GM23338 (cell line): ENCODE measurements at regions not wholly inside any gene's neighbourhood (a gene's known extent, or its start where the extent isn't known, plus 50 kb on each side); places are given as distances from the start of the nearest gene placed in this dataset.

ENCODE experiments used
- ATAC-seq: fragments of 200-7000 bp; cut with Tn5 transposase; 3 replicates; pipeline ENCODE4 v1.9.1; 2020
- DNase-seq: peaks from one replicate; pipeline ENCODE4 v3.0.0-alpha.2; 2015; ENCODE audit warnings: low spot score
- H2AFZ ChIP-seq: fragments of 200-600 bp; sonication (generic); 2 replicates; pipeline ENCODE4 v1.8.0; 2016; ENCODE audit warnings: antibody characterized with exemption, mild to moderate bottlenecking, moderate library complexity
- H3F3A ChIP-seq: fragments of 200-600 bp; sonication (generic); replicated peaks from 2 replicates; pipeline ENCODE4 v1.8.0; 2017; ENCODE audit warnings: antibody characterized with exemption, mixed run types, low read depth
- H3K27ac ChIP-seq: fragments of 200-600 bp; sonication (generic); 2 replicates; pipeline ENCODE4 v1.6.1; 2016; ENCODE audit warnings: low read depth
- H3K27me3 ChIP-seq: fragments of 200-600 bp; sonication (generic); 2 replicates; pipeline ENCODE4 v1.8.0; 2016; ENCODE audit warnings: mild to moderate bottlenecking, mixed run types, moderate library complexity; ENCODE audit not compliant: insufficient read depth
- H3K36me3 ChIP-seq: fragments of 200-600 bp; sonication (generic); 2 replicates; pipeline ENCODE4 v1.8.0; 2016; ENCODE audit warnings: mild to moderate bottlenecking; ENCODE audit not compliant: insufficient read depth
- H3K4me1 ChIP-seq: fragments of 200-600 bp; sonication (generic); 2 replicates; pipeline ENCODE4 v1.8.0; 2016; ENCODE audit warnings: mild to moderate bottlenecking, moderate library complexity; ENCODE audit not compliant: insufficient read depth
- H3K4me2 ChIP-seq: fragments of 200-600 bp; sonication (generic); 2 replicates; pipeline ENCODE4 v1.7.1; 2017; ENCODE audit warnings: mixed run types
- H3K4me3 ChIP-seq: fragments of 200-600 bp; sonication (generic); 2 replicates; pipeline ENCODE4 v1.6.1; 2016; ENCODE audit warnings: mixed run types
- H3K79me2 ChIP-seq: fragments of 200-600 bp; sonication (generic); replicated peaks from 2 replicates; pipeline ENCODE4 v1.8.0; 2017; ENCODE audit warnings: mild to moderate bottlenecking; ENCODE audit not compliant: insufficient read depth
- H3K9me2 ChIP-seq: fragments of 200-600 bp; sonication (generic); 2 replicates; pipeline ENCODE4 v1.8.0; 2017; ENCODE audit not compliant: insufficient read depth
- H4K20me1 ChIP-seq: fragments of 200-600 bp; sonication (generic); replicated peaks from 2 replicates; pipeline ENCODE4 v1.8.0; 2017; ENCODE audit warnings: mild to moderate bottlenecking; ENCODE audit not compliant: insufficient read depth
- H3K27ac Mint-ChIP-seq: 2 replicates; pipeline ENCODE4 v1.8.0; 2020; ENCODE audit warnings: inconsistent platforms, mild to moderate bottlenecking, moderate library complexity, mixed read lengths
- H3K27me3 Mint-ChIP-seq: 3 replicates; pipeline ENCODE4 v1.8.0; 2022; ENCODE audit warnings: low read depth, mild to moderate bottlenecking, moderate library complexity, mixed read lengths, inconsistent platforms; ENCODE audit not compliant: insufficient read depth, poor library complexity
- H3K36me3 Mint-ChIP-seq: 3 replicates; pipeline ENCODE4 v1.8.0; 2021; ENCODE audit warnings: low read depth, mild to moderate bottlenecking, inconsistent platforms, moderate library complexity, mixed read lengths
- H3K4me1 Mint-ChIP-seq: 3 replicates; pipeline ENCODE4 v1.8.0; 2020; ENCODE audit warnings: mild to moderate bottlenecking, inconsistent platforms, mixed read lengths
- H3K4me3 Mint-ChIP-seq: 3 replicates; pipeline ENCODE4 v1.8.0; 2021; ENCODE audit warnings: moderate library complexity, mild to moderate bottlenecking, inconsistent platforms, mixed read lengths
- H3K9me3 Mint-ChIP-seq: 3 replicates; pipeline ENCODE4 v1.8.0; 2020; ENCODE audit warnings: moderate library complexity, mild to moderate bottlenecking, inconsistent platforms, mixed read lengths
- CREB1 ChIP-seq: fragments of 250-450 bp; sonication (Bioruptor Pico); IDR thresholded peaks from 2 replicates; pipeline ENCODE4 v1.5.0; 2020; ENCODE audit warnings: low read depth, mild to moderate bottlenecking, moderate library complexity
- EZH2 ChIP-seq: fragments of 200-600 bp; sonication (generic); IDR thresholded peaks from one replicate; pipeline ENCODE4 v1.8.0; 2017; ENCODE audit warnings: antibody characterized with exemption, mild to moderate bottlenecking, low read depth; ENCODE audit not compliant: unreplicated experiment
- EZH2phosphoT487 ChIP-seq: fragments of 200-600 bp; sonication (generic); IDR thresholded peaks from one replicate; pipeline ENCODE4 v1.8.1; 2018; ENCODE audit warnings: antibody characterized with exemption; ENCODE audit not compliant: unreplicated experiment
- JUNB ChIP-seq: IDR thresholded peaks from one replicate; pipeline ENCODE4 v1.6.1; 2016; ENCODE audit warnings: antibody characterized with exemption; ENCODE audit not compliant: unreplicated experiment
- NANOG ChIP-seq: IDR thresholded peaks from 2 replicates; pipeline ENCODE4 v1.6.1; 2016; ENCODE audit warnings: antibody characterized with exemption, borderline replicate concordance
- POLR2AphosphoS5 ChIP-seq: IDR thresholded peaks from 2 replicates; pipeline ENCODE4 v1.6.1; 2016; ENCODE audit warnings: antibody characterized with exemption, low read depth
- REST ChIP-seq: IDR thresholded peaks from one replicate; pipeline ENCODE4 v1.6.1; 2018; ENCODE audit warnings: antibody characterized with exemption; ENCODE audit not compliant: unreplicated experiment
- STAT1 ChIP-seq: IDR thresholded peaks from one replicate; pipeline ENCODE4 v1.6.1; 2016; ENCODE audit warnings: antibody characterized with exemption; ENCODE audit not compliant: unreplicated experiment
- ZNF114 ChIP-seq: fragments of 250-450 bp; sonication (Bioruptor Pico); IDR thresholded peaks from 2 replicates; pipeline ENCODE4 v1.5.0; 2020; ENCODE audit warnings: mild to moderate bottlenecking, moderate library complexity
- ZNF331 ChIP-seq: fragments of 250-450 bp; sonication (Bioruptor Pico); IDR thresholded peaks from 2 replicates; pipeline ENCODE4 v1.5.0; 2020; ENCODE audit warnings: low read depth, mild to moderate bottlenecking, moderate library complexity
- ZNF462 ChIP-seq: fragments of 250-450 bp; sonication (Bioruptor Pico); IDR thresholded peaks from 2 replicates; pipeline ENCODE4 v1.5.0; 2020; ENCODE audit warnings: mild to moderate bottlenecking, moderate library complexity
- TF ChIP-seq, protein P1 (sequence below), 2 experiments: fragments of 200-600 bp in 1 of 2; sonication (generic) in 1 of 2; conservative IDR thresholded peaks; 2 replicates each; pipeline versions ENCODE4 v1.5.1 to v1.6.1; 2016 to 2017; ENCODE audit warnings: antibody characterized with exemption in 2 of 2, low read depth in 2 of 2, mild to moderate bottlenecking in 2 of 2, moderate library complexity in 1 of 2
- TF ChIP-seq, protein P2 (sequence below): IDR thresholded peaks from 2 replicates; pipeline ENCODE4 v1.6.1; 2016; ENCODE audit warnings: antibody characterized with exemption

GRCh38 chr6:66336176-66336575 lies 629.1 kb upstream of the EYS start:
- Histone ChIP-seq H3K4me3 (no peak overlapping the region), H3K27me3 (no peaks in the 10 kb centered on the region), H3K4me2 (no peak overlapping the region), H4K20me1 (no peaks in the 10 kb centered on the region), H3F3A (no peaks in the 10 kb centered on the region), H2AFZ (no peak overlapping the region), H3K9me2 (no peaks in the 10 kb centered on the region), H3K36me3 (no peaks in the 10 kb centered on the region), H3K4me1 (no peaks in the 10 kb centered on the region), H3K27ac (no peak overlapping the region), H3K79me2 (no peaks in the 10 kb centered on the region)
- H3K4me3 Mint-ChIP-seq = no peak overlapping the region
- H3K27me3 Mint-ChIP-seq = no peaks in the 10 kb centered on the region
- no peaks in the 10 kb centered on the region for H3K4me1 Mint-ChIP-seq
- no peak overlapping the region for H3K27ac Mint-ChIP-seq
- H3K9me3 Mint-ChIP-seq = peaks cover under 1% of the 10 kb centered on the region; the same call in 1 of the 3 replicates
- DNase-seq = no peak
- TF ChIP-seq POLR2AphosphoS5 = no peak
- no peak for TF ChIP-seq JUNB
- TF ChIP-seq, protein P1, sequence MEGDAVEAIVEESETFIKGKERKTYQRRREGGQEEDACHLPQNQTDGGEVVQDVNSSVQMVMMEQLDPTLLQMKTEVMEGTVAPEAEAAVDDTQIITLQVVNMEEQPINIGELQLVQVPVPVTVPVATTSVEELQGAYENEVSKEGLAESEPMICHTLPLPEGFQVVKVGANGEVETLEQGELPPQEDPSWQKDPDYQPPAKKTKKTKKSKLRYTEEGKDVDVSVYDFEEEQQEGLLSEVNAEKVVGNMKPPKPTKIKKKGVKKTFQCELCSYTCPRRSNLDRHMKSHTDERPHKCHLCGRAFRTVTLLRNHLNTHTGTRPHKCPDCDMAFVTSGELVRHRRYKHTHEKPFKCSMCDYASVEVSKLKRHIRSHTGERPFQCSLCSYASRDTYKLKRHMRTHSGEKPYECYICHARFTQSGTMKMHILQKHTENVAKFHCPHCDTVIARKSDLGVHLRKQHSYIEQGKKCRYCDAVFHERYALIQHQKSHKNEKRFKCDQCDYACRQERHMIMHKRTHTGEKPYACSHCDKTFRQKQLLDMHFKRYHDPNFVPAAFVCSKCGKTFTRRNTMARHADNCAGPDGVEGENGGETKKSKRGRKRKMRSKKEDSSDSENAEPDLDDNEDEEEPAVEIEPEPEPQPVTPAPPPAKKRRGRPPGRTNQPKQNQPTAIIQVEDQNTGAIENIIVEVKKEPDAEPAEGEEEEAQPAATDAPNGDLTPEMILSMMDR (conservative IDR thresholded peaks at IDR 0.05; ENCODE audit: low read depth in 2 of 2) = no peak
- TF ChIP-seq NANOG = no peak
- no peak for TF ChIP-seq REST
- TF ChIP-seq, protein P2, sequence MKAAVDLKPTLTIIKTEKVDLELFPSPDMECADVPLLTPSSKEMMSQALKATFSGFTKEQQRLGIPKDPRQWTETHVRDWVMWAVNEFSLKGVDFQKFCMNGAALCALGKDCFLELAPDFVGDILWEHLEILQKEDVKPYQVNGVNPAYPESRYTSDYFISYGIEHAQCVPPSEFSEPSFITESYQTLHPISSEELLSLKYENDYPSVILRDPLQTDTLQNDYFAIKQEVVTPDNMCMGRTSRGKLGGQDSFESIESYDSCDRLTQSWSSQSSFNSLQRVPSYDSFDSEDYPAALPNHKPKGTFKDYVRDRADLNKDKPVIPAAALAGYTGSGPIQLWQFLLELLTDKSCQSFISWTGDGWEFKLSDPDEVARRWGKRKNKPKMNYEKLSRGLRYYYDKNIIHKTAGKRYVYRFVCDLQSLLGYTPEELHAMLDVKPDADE = no peak
- no peak for TF ChIP-seq EZH2
- no peak for TF ChIP-seq EZH2phosphoT487
- no peak for TF ChIP-seq STAT1
- TF ChIP-seq CREB1 (CRISPR knock-in tag) = no peak
- no peak for TF ChIP-seq ZNF331 (CRISPR knock-in tag)
- TF ChIP-seq ZNF114 = no peak
- no peak for TF ChIP-seq ZNF462
- ATAC-seq = no peak
- H3K36me3 Mint-ChIP-seq = no peaks in the 10 kb centered on the region
